Panc1 (cell line): ENCODE measurements at regions not wholly inside any gene's neighbourhood (a gene's known extent, or its start where the extent isn't known, plus 50 kb on each side); places are given as distances from the start of the nearest gene placed in this dataset.

Experiments used
- ATAC-seq: fragments of 200-7000 bp; cut with Tn5 transposase; 2 replicates; pipeline ENCODE4 v1.9.1; 2020; ENCODE audit warnings: mild to moderate bottlenecking, moderate library complexity
- BruUV-seq: library from RNA; stranded (reverse); fragments of 400-500 nt; replicated peaks from 2 replicates; lab custom pipeline; 2021; lab: Mats Ljungman, UMichigan
- CTCF ChIA-PET: fragments of 300-600 bp; sonication (Branson Sonifier 250); formaldehyde crosslinking; loops from one replicate; lab custom pipeline; 2022; ENCODE audit warnings: antibody characterized with exemption; lab: Charles Lee
- POLR2A ChIA-PET: fragments of 300-600 bp; sonication (Branson Sonifier 250); formaldehyde crosslinking; loops from one replicate; lab custom pipeline; 2022; ENCODE audit warnings: antibody characterized with exemption; lab: Charles Lee
- DNase-seq: peaks from one replicate; pipeline ENCODE4 v3.0.0-alpha.2; 2010; ENCODE audit warnings: low read depth, low spot score
- H3K27ac ChIP-seq: 2 replicates; pipeline ENCODE4 v1.5.1; 2011; ENCODE audit warnings: mild to moderate bottlenecking, low read length, inconsistent platforms
- H3K27me3 ChIP-seq: fragments of 200-500 bp; sonication (Bioruptor generic); 2 replicates; pipeline ENCODE4 v1.6.0; 2014; ENCODE audit warnings: low read length, inconsistent platforms; ENCODE audit not compliant: control insufficient read depth, insufficient read depth
- H3K36me3 ChIP-seq: fragments of 200-500 bp; sonication (Bioruptor generic); 2 replicates; pipeline ENCODE4 v1.5.1; 2014; ENCODE audit warnings: inconsistent platforms, mild to moderate bottlenecking, low read length, moderate library complexity; ENCODE audit not compliant: control insufficient read depth, insufficient read depth
- H3K4me1 ChIP-seq: 2 replicates; pipeline ENCODE4 v1.5.1; 2011; ENCODE audit warnings: inconsistent platforms, mild to moderate bottlenecking, low read length, moderate library complexity; ENCODE audit not compliant: control insufficient read depth, insufficient read depth
- H3K4me3 ChIP-seq, 2 experiments: 2 replicates each; pipeline ENCODE4 v1.5.1; 2011 to 2012; ENCODE audit warnings: low read depth in 2 of 2, low read length in 2 of 2, mild to moderate bottlenecking in 2 of 2, inconsistent platforms in 1 of 2, moderate library complexity in 1 of 2
- H3K9me3 ChIP-seq: fragments of 200-500 bp; sonication (Bioruptor generic); 2 replicates; pipeline ENCODE4 v1.5.1; 2014; ENCODE audit warnings: low read depth, mild to moderate bottlenecking, inconsistent platforms, low read length, moderate library complexity; ENCODE audit not compliant: control insufficient read depth, insufficient read depth
- POLR2AphosphoS5 ChIP-seq: IDR thresholded peaks from 2 replicates; pipeline ENCODE4 v1.6.1; 2012; ENCODE audit warnings: mild to moderate bottlenecking, low read depth, low read length, moderate library complexity
- SIN3A ChIP-seq: IDR thresholded peaks from 2 replicates; pipeline ENCODE4 v1.6.1; 2012; ENCODE audit warnings: low read depth, mild to moderate bottlenecking, low read length, moderate library complexity, borderline replicate concordance; ENCODE audit not compliant: insufficient read depth
- TCF7L2 ChIP-seq: IDR thresholded peaks from 2 replicates; pipeline ENCODE4 v1.6.1; 2011; ENCODE audit warnings: mild to moderate bottlenecking, low read depth, low read length, inconsistent platforms
- in situ Hi-C: cut with HindIII; loops from 2 replicates; pipeline ENCODE4 v1.10.0; 2016; ENCODE audit warnings: low sequenced_read_pairs, low pct_unique_long_range_greater_than_20kb
- intact Hi-C: fragments of 100-400 bp; cut with micrococcal nuclease; formaldehyde crosslinking; loops from one replicate; pipeline ENCODE4 v1.10.0; 2022; ENCODE audit not compliant: unreplicated experiment
- TF ChIP-seq, protein P1 (sequence below): fragments of 450-650 bp; IDR thresholded peaks from 2 replicates; pipeline ENCODE4 v1.5.1; 2017; ENCODE audit warnings: mild to moderate bottlenecking
- TF ChIP-seq, protein P2 (sequence below), 2 experiments: IDR thresholded peaks; 2 replicates each; pipeline ENCODE4 v1.6.1; 2011 to 2012; ENCODE audit warnings: low read depth in 2 of 2, control low read depth in 1 of 2, low read length in 1 of 2, mild to moderate bottlenecking in 1 of 2, moderate library complexity in 1 of 2; ENCODE audit not compliant: insufficient read depth in 1 of 2

DNA sequence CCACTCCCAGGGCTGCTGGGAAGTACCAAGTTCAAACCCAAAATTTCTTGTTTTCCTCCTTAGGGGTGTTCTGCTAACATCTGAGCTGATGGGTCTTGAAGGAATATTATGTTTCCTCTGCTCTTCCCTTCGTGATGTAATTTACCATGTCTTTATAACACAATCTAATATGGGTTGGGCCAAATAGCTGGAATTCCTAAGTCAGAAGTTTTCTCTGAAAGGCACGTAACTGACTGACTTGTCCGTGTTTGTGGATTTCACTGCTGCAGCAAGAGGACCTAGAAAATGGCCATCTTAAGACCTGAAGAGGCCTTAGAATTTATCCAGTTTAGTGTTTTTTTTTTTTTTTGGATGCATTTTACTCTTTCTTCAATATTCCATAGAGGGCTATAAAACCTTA is 256.7 kb downstream of the DCDC2C start:
- no TSS peak for BruUV-seq
- ChIA-PET CTCF (interaction anchor here (0.7 kb wide), 1 partner anchor 187 kb away, joined by 6 read pairs; no protein-coding TSS in a partner anchor), POLR2A (no interaction called here)
- Histone ChIP-seq H3K9me3 (no peaks in the 10 kb centered on the region), H3K36me3 (no peaks in the 10 kb centered on the region), H3K27me3 (peaks cover 3% of the 10 kb centered on the region; the same call in 1 of the 2 replicates), H3K27ac (no peak overlapping the region), H3K4me1 (peaks cover 3% of the 10 kb centered on the region; the same call in 1 of the 2 replicates), H3K4me3 (no peak overlapping the region)
- intact Hi-C loops (no loop called here), in situ Hi-C loops (no loop called here)
- DNase-seq (no peak), ATAC-seq (no peak)
- TF ChIP-seq, protein P1, sequence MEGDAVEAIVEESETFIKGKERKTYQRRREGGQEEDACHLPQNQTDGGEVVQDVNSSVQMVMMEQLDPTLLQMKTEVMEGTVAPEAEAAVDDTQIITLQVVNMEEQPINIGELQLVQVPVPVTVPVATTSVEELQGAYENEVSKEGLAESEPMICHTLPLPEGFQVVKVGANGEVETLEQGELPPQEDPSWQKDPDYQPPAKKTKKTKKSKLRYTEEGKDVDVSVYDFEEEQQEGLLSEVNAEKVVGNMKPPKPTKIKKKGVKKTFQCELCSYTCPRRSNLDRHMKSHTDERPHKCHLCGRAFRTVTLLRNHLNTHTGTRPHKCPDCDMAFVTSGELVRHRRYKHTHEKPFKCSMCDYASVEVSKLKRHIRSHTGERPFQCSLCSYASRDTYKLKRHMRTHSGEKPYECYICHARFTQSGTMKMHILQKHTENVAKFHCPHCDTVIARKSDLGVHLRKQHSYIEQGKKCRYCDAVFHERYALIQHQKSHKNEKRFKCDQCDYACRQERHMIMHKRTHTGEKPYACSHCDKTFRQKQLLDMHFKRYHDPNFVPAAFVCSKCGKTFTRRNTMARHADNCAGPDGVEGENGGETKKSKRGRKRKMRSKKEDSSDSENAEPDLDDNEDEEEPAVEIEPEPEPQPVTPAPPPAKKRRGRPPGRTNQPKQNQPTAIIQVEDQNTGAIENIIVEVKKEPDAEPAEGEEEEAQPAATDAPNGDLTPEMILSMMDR = no peak
- TF ChIP-seq POLR2AphosphoS5 (no peak), TCF7L2 (no peak), SIN3A (no peak)
- TF ChIP-seq, protein P2, sequence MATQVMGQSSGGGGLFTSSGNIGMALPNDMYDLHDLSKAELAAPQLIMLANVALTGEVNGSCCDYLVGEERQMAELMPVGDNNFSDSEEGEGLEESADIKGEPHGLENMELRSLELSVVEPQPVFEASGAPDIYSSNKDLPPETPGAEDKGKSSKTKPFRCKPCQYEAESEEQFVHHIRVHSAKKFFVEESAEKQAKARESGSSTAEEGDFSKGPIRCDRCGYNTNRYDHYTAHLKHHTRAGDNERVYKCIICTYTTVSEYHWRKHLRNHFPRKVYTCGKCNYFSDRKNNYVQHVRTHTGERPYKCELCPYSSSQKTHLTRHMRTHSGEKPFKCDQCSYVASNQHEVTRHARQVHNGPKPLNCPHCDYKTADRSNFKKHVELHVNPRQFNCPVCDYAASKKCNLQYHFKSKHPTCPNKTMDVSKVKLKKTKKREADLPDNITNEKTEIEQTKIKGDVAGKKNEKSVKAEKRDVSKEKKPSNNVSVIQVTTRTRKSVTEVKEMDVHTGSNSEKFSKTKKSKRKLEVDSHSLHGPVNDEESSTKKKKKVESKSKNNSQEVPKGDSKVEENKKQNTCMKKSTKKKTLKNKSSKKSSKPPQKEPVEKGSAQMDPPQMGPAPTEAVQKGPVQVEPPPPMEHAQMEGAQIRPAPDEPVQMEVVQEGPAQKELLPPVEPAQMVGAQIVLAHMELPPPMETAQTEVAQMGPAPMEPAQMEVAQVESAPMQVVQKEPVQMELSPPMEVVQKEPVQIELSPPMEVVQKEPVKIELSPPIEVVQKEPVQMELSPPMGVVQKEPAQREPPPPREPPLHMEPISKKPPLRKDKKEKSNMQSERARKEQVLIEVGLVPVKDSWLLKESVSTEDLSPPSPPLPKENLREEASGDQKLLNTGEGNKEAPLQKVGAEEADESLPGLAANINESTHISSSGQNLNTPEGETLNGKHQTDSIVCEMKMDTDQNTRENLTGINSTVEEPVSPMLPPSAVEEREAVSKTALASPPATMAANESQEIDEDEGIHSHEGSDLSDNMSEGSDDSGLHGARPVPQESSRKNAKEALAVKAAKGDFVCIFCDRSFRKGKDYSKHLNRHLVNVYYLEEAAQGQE (IDR thresholded peaks at IDR 0.05; ENCODE audit: insufficient read depth in 1 of 2, low read depth in 2 of 2, low read length in 1 of 2) = no peak

DNA sequence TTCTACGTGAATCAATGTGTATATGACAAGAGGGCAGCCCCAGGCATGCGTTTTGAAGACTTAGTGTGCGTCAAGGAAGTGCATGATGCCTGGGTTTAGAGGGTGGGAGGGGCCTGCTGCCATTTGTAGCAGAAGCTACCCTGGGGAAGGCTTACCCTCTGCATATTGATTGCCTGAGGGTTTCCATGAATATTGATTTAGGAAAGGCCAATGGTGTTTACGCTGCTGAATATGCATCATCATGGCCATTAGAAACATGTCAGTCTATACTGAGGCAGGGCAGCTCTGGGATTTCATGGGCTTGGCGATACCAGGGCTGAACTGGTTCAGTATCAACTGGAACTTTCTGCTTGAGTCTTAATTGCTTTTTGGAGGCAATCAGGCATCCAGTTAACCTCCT is 259.3 kb downstream of the DCDC2C start:
- ChIA-PET POLR2A (no interaction called here), CTCF (no interaction called here)
- in situ Hi-C loops (no loop called here), intact Hi-C loops (no loop called here)
- no peak overlapping the region for H3K4me3 ChIP-seq
- ATAC-seq = no peak
- no peak overlapping the region for H3K27ac ChIP-seq
- H3K27me3 ChIP-seq = no peaks in the 10 kb centered on the region; the same call in none of the 2 replicates
- H3K4me1 ChIP-seq = no peaks in the 10 kb centered on the region
- DNase-seq = no peak
- no peaks in the 10 kb centered on the region for H3K36me3 ChIP-seq
- BruUV-seq = no TSS peak
- no peaks in the 10 kb centered on the region for H3K9me3 ChIP-seq
- TF ChIP-seq TCF7L2 = no peak
- TF ChIP-seq SIN3A = no peak
- TF ChIP-seq, protein P2 (IDR thresholded peaks at IDR 0.05; ENCODE audit: insufficient read depth in 1 of 2, low read depth in 2 of 2, low read length in 1 of 2) = no peak
- TF ChIP-seq, protein P1 = no peak
- TF ChIP-seq POLR2AphosphoS5 = no peak
